SK-N-SH (cell line): ENCODE measurements at regions not wholly inside any gene's neighbourhood (a gene's known extent, or its start where the extent isn't known, plus 50 kb on each side); places are given as distances from the start of the nearest gene placed in this dataset.

ENCODE experiments used
- CTCF ChIA-PET: fragments of 300-600, 350-600 bp; formaldehyde crosslinking; extraction: SDS; loops from one replicate; lab custom pipeline; 2021; lab: Yijun Ruan, JAX
- POLR2A ChIA-PET: fragments of 350-600 bp; sonication (Branson Sonifier 250); formaldehyde crosslinking; extraction: SDS; loops from one replicate; lab custom pipeline; 2020; ENCODE audit warnings: antibody characterized with exemption, inconsistent platforms; lab: Yijun Ruan, JAX
- DNase-seq: peaks from one replicate; pipeline ENCODE4 v3.0.0; 2012
- H2AFZ ChIP-seq: fragments of 200-600 bp; sonication (generic); 2 replicates; pipeline ENCODE4 v1.8.1; 2016; ENCODE audit warnings: antibody characterized with exemption, mild to moderate bottlenecking, low read depth
- H3F3A ChIP-seq: fragments of 200-600 bp; sonication (generic); replicated peaks from 2 replicates; pipeline ENCODE3; 2016; ENCODE audit warnings: antibody characterized with exemption, mild to moderate bottlenecking; ENCODE audit not compliant: insufficient read depth
- H3K27ac ChIP-seq, 2 experiments: fragments of 200-500 bp in 1 of 2; fragments of 200-600 bp in 1 of 2; sonication (Bioruptor generic) in 1 of 2; sonication (generic), shearing (Covaris generic) in 1 of 2; 2 replicates each; pipeline versions ENCODE4 v1.5.1 to v1.6.1; 2014 to 2016; ENCODE audit warnings: low read depth in 2 of 2, inconsistent platforms in 1 of 2, low read length in 1 of 2, mild to moderate bottlenecking in 1 of 2, mixed read lengths in 1 of 2
- H3K27me3 ChIP-seq: fragments of 200-600 bp; sonication (generic), shearing (Covaris generic); 2 replicates; pipeline ENCODE4 v1.6.1; 2016; ENCODE audit warnings: mixed run types; ENCODE audit not compliant: insufficient read depth
- H3K36me3 ChIP-seq, 2 experiments: fragments of 200-500 bp in 1 of 2; fragments of 200-600 bp in 1 of 2; sonication (Bioruptor generic) in 1 of 2; sonication (generic) in 1 of 2; replicated peaks in 1 of 2; 2 replicates each; pipeline versions ENCODE3 to v1.5.1; 2014 to 2016; ENCODE audit warnings: low read length in 1 of 2, mild to moderate bottlenecking in 1 of 2; ENCODE audit not compliant: insufficient read depth in 2 of 2, control insufficient read depth in 1 of 2
- H3K4me1 ChIP-seq, 2 experiments: fragments of 200-500 bp in 1 of 2; fragments of 200-600 bp in 1 of 2; sonication (Bioruptor generic) in 1 of 2; sonication (generic), shearing (Covaris generic) in 1 of 2; 2 replicates each; pipeline versions ENCODE4 v1.5.1 to v1.6.1; 2014 to 2016; ENCODE audit warnings: low read depth in 1 of 2, low read length in 1 of 2, mixed run types in 1 of 2; ENCODE audit not compliant: insufficient read depth in 2 of 2, control insufficient read depth in 1 of 2
- H3K4me2 ChIP-seq: fragments of 200-600 bp; sonication (generic), shearing (Covaris generic); 2 replicates; pipeline ENCODE4 v1.6.1; 2017; ENCODE audit warnings: mixed run types
- H3K4me3 ChIP-seq, 2 experiments: fragments of 200-500 bp in 1 of 2; fragments of 200-600 bp in 1 of 2; sonication (Bioruptor generic) in 1 of 2; sonication (generic), shearing (Covaris generic) in 1 of 2; 2 replicates each; pipeline versions ENCODE4 v1.5.1 to v1.8.1; 2014 to 2016; ENCODE audit warnings: low read depth in 2 of 2, inconsistent platforms in 1 of 2, low read length in 1 of 2, mild to moderate bottlenecking in 1 of 2, mixed read lengths in 1 of 2, moderate library complexity in 1 of 2
- H3K79me2 ChIP-seq: fragments of 200-600 bp; sonication (generic); 2 replicates; pipeline ENCODE4 v1.8.1; 2017; ENCODE audit warnings: mild to moderate bottlenecking; ENCODE audit not compliant: insufficient read depth
- H3K9ac ChIP-seq: fragments of 200-600 bp; sonication (generic); 2 replicates; pipeline ENCODE4 v1.6.1; 2017; ENCODE audit warnings: mixed run types
- H3K9me2 ChIP-seq: fragments of 200-600 bp; sonication (generic); 2 replicates; pipeline ENCODE4 v1.6.1; 2017; ENCODE audit warnings: mixed run types
- H3K9me3 ChIP-seq: fragments of 200-600 bp; sonication (generic); 2 replicates; pipeline ENCODE4 v1.6.1; 2017; ENCODE audit warnings: mixed run types, mild to moderate bottlenecking, moderate library complexity
- H4K20me1 ChIP-seq: fragments of 200-600 bp; sonication (generic); 2 replicates; pipeline ENCODE4 v1.6.1; 2017; ENCODE audit warnings: mild to moderate bottlenecking, mixed run types; ENCODE audit not compliant: insufficient read depth
- CHD2 ChIP-seq: fragments of 150-350 bp; IDR thresholded peaks from 2 replicates; pipeline ENCODE4 v1.6.1; 2018; ENCODE audit warnings: low read length; ENCODE audit not compliant: partially characterized antibody
- EP300 ChIP-seq, 2 experiments: IDR thresholded peaks; 2 replicates each; pipeline versions ENCODE4 v1.4.0 to v1.6.1; 2012; ENCODE audit warnings: borderline replicate concordance in 1 of 2, low read depth in 1 of 2, low read length in 1 of 2
- EZH2phosphoT487 ChIP-seq: fragments of 200-600 bp; sonication (generic); IDR thresholded peaks from 2 replicates; pipeline ENCODE4 v1.6.1; 2017; ENCODE audit warnings: low read depth, mixed run types, mild to moderate bottlenecking, antibody characterized with exemption, moderate library complexity, borderline replicate concordance
- FOXJ3 ChIP-seq: sonication (generic); formaldehyde crosslinking; IDR thresholded peaks from 2 replicates; pipeline ENCODE4 v1.5.1; 2020; ENCODE audit warnings: mild to moderate bottlenecking, missing genetic modification reagents
- GATA2 ChIP-seq: sonication (generic); formaldehyde crosslinking; IDR thresholded peaks from 2 replicates; pipeline ENCODE4 v1.5.0; 2020; ENCODE audit warnings: mild to moderate bottlenecking, missing genetic modification reagents
- JUND ChIP-seq: IDR thresholded peaks from 2 replicates; pipeline ENCODE4 v1.4.0; 2012
- MAX ChIP-seq: IDR thresholded peaks from 2 replicates; pipeline ENCODE4 v1.4.0; 2012; ENCODE audit warnings: low read depth
- MXI1 ChIP-seq: IDR thresholded peaks from 2 replicates; pipeline ENCODE4 v1.6.1; 2012; ENCODE audit warnings: mild to moderate bottlenecking, low read depth, low read length, improper control_type of control experiment
- NFIC ChIP-seq: IDR thresholded peaks from 2 replicates; pipeline ENCODE4 v1.4.0; 2012; ENCODE audit warnings: borderline replicate concordance
- NRF1 ChIP-seq: IDR thresholded peaks from 2 replicates; pipeline ENCODE4 v1.6.1; 2012; ENCODE audit warnings: low read depth, mild to moderate bottlenecking, low read length
- POLR2AphosphoS5 ChIP-seq: IDR thresholded peaks from 2 replicates; pipeline ENCODE4 v1.6.1; 2012; ENCODE audit warnings: low read depth, low read length
- RAD21 ChIP-seq: IDR thresholded peaks from 2 replicates; pipeline ENCODE4 v1.6.1; 2012; ENCODE audit warnings: mild to moderate bottlenecking, low read length
- RCOR1 ChIP-seq: fragments of 150-350 bp; IDR thresholded peaks from 2 replicates; pipeline ENCODE4 v1.6.1; 2017; ENCODE audit warnings: antibody characterized with exemption, low read length
- REST ChIP-seq: IDR thresholded peaks from 2 replicates; pipeline ENCODE4 v1.6.1; 2012; ENCODE audit warnings: mild to moderate bottlenecking, low read depth, low read length, moderate library complexity
- RXRA ChIP-seq: IDR thresholded peaks from 2 replicates; pipeline ENCODE4 v1.4.0; 2012; ENCODE audit warnings: low read depth, mild to moderate bottlenecking, borderline replicate concordance
- TEAD4 ChIP-seq: IDR thresholded peaks from 2 replicates; pipeline ENCODE4 v1.4.0; 2012; ENCODE audit warnings: mild to moderate bottlenecking, borderline replicate concordance; ENCODE audit not compliant: insufficient read depth
- WGBS: methylation state at CpG from one replicate; pipeline ENCODE4 v1.1.6; 2017; ENCODE audit warnings: low lambda C conversion rate; 5-methylcytosine and 5-hydroxymethylcytosine counted together

- no peaks in the 10 kb centered on the region for H3K9me3 ChIP-seq
- TF ChIP-seq EP300 (IDR thresholded peaks at IDR 0.05; ENCODE audit: borderline replicate concordance in 1 of 2, low read depth in 1 of 2, low read length in 1 of 2) (no peak), GATA2 (CRISPR knock-in tag) (no peak), CHD2 (no peak), RXRA (no peak), FOXJ3 (CRISPR knock-in tag) (no peak), MAX (no peak), POLR2AphosphoS5 (no peak), REST (no peak)
- POLR2A ChIA-PET: no interaction called here
- H4K20me1 ChIP-seq: no peaks in the 10 kb centered on the region
- no peaks in the 10 kb centered on the region for H3K79me2 ChIP-seq
- whole genome bisulfite sequencing: 69% methylated on average over 4 of the region's 5 CpGs
- CTCF ChIA-PET: no interaction called here
- H3K4me2 ChIP-seq: no peak overlapping the region
- H3K9ac ChIP-seq: no peak overlapping the region
- peaks cover 15 to 26% of the 10 kb centered on the region in 2 experiments; a peak in 2 of 4 replicates for H3K4me1 ChIP-seq
- no peaks in the 10 kb centered on the region for H3K9me2 ChIP-seq
- DNase-seq: no peak
- no peak overlapping the region for H3K27ac ChIP-seq
- H3K36me3 ChIP-seq: no peaks in the 10 kb centered on the region
- H3K4me3 ChIP-seq: no peak overlapping the region
- H2AFZ ChIP-seq: no peak overlapping the region
- H3F3A ChIP-seq: peaks cover 8% of the 10 kb centered on the region
- no peaks in the 10 kb centered on the region for H3K27me3 ChIP-seq
Measured at GRCh38 chr16:29303520-29303919, 103.0 kb downstream of the NPIPB11 start.

- Histone ChIP-seq H3K9me3 (no peaks in the 10 kb centered on the region), H3K79me2 (no peaks in the 10 kb centered on the region), H3K4me3 (no peak overlapping the region), H4K20me1 (no peaks in the 10 kb centered on the region), H3K36me3 (no peaks in the 10 kb centered on the region), H3K27ac (no peak overlapping the region), H3F3A (peaks cover 8% of the 10 kb centered on the region), H2AFZ (no peak overlapping the region), H3K9me2 (no peaks in the 10 kb centered on the region), H3K9ac (no peak overlapping the region), H3K4me1 (peaks cover 10 to 26% of the 10 kb centered on the region in 2 experiments; a peak in 2 of 4 replicates), H3K27me3 (no peaks in the 10 kb centered on the region), H3K4me2 (no peak overlapping the region)
- ChIA-PET CTCF (no interaction called here), POLR2A (no interaction called here)
- WGBS: 99% methylated on average over 8 of the region's 13 CpGs
- TF ChIP-seq MXI1: no peak
- TF ChIP-seq EZH2phosphoT487: no peak
- no peak for TF ChIP-seq EP300 (IDR thresholded peaks at IDR 0.05; ENCODE audit: borderline replicate concordance in 1 of 2, low read depth in 1 of 2, low read length in 1 of 2)
- no peak for TF ChIP-seq CHD2
- TF ChIP-seq TEAD4: no peak
- no peak for TF ChIP-seq REST
- no peak for TF ChIP-seq FOXJ3 (CRISPR knock-in tag)
- TF ChIP-seq MAX: no peak
- TF ChIP-seq JUND: no peak
- no peak for TF ChIP-seq GATA2 (CRISPR knock-in tag)
- no peak for TF ChIP-seq NRF1
- TF ChIP-seq NFIC: no peak
- no peak for TF ChIP-seq RCOR1
- TF ChIP-seq RAD21: no peak
- DNase-seq: no peak
Measured at GRCh38 chr16:29302976-29303375, 103.5 kb downstream of the NPIPB11 start.
